Stimulated activated CD4-positive, alpha-beta T cell treated with anti-CD3 and anti-CD28 coated beads, Interleukin-1b, Interleukin-23, amount 100 ng/mL, for 1 hour (primary cell): ENCODE measurements at regions not wholly inside any gene's neighbourhood (a gene's known extent, or its start where the extent isn't known, plus 50 kb on each side); places are given as distances from the start of the nearest gene placed in this dataset.

ENCODE experiments used
- DNase-seq, 2 donors: peaks; one replicate each; pipeline ENCODE4 v3.0.0-alpha.2; 2020; ENCODE audit warnings: low read depth in 2 of 2

- no peak for DNase-seq
These were observed 376.9 kb downstream of the HHIPL2 start for GRCh38 chr1:222171005-222171404.

DNA sequence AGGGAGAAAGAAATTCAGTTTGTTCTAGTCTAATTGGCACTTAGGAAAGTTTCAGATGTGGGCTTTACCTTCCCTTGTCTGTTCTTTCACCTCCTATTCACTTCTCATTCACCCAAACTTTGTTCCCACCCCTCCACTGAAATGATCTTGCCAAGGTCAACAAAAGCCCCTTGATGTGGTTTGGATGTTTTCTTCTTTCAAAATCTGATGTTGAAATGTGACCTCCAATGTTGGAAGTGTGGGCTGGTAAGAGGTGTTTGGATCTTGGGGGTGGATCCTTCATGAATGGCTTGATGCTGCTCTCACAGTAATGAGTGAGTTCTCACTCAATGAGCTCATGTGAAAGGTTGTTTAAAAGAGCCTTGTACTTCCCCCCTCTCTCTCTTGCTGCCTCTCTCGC lies 379.3 kb downstream of the HHIPL2 start:
- no peak for DNase-seq

DNA sequence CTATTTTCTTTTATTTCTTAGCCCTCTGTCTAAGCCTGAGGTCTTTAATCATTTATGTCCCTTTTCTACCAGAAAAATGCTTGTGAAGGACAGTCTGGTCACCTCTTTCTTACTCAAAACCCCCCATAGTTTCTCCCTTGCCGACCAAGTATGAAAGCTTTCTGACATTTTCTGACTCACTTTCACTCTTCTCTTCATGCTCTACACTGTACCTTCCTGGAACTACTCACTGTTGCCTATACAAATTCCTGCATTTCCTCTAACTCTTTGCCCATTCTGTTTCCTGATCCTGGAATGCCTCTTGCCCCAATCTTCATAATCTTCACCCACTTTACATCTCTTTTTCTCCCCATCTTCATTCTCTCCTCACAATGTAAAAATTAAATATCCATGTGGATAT lies 380.0 kb downstream of the HHIPL2 start:
- no peak for DNase-seq

- no peak for DNase-seq
These were observed 380.8 kb downstream of the HHIPL2 start for GRCh38 chr1:222167111-222167510.

- no peak for DNase-seq
These were observed 382.3 kb downstream of the HHIPL2 start for GRCh38 chr1:222165629-222166028.

- no peak for DNase-seq
These were observed 384.0 kb downstream of the HHIPL2 start for GRCh38 chr1:222163895-222164294.

GRCh38 chr1:222161676-222162075 lies 386.2 kb downstream of the HHIPL2 start:
- DNase-seq, result no peak

DNA sequence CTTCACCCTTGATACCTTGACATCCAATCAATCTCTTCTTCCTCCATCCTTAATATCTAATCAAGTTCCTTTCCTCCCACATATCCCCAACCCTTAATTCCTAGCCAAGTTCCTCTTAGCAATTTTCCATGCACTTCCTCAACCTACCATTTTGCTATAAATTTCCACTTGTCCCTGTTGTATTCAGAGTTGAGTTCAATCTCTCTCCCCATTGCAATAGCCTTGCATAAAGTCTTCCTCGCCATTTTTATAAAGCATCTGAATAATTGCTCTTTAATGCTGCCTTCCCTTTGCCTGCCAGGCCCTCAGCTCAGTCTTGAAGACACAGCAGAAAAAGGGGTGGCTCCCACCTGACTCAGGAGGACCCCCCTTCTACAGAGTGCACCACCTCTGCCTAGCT lies 390.3 kb downstream of the HHIPL2 start:
- no peak for DNase-seq

- no peak for DNase-seq
These were observed 398.3 kb upstream of the DUSP10 start for GRCh38 chr1:222140206-222140605.

GRCh38 chr1:222138095-222138494 lies 396.2 kb upstream of the DUSP10 start:
- DNase-seq, result no peak

GRCh38 chr1:222136869-222137268 lies 395.0 kb upstream of the DUSP10 start:
- DNase-seq, result no peak

GRCh38 chr1:222129041-222129440 lies 387.2 kb upstream of the DUSP10 start:
- DNase-seq, result no peak

GRCh38 chr1:222127526-222128152 lies 385.8 kb upstream of the DUSP10 start:
- no peak for DNase-seq

DNA sequence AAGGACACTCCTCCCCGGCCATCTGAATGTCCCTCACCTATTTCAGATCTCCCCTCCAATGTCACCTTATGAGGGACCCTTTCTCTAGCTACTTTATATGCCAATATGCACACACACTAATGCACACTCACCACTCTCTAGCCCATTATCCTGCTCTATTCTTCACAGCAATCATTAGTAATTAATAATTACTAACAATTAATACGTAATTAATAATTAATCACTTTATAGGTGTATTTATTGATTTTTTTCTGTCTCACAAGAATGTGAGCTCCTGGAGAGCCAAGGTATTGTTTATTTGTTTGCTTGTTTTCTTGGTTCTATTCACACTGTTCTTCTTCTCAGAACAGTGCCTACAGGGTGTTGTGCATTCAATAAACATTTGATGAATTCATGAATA lies 385.2 kb upstream of the DUSP10 start:
- no peak for DNase-seq

DNA sequence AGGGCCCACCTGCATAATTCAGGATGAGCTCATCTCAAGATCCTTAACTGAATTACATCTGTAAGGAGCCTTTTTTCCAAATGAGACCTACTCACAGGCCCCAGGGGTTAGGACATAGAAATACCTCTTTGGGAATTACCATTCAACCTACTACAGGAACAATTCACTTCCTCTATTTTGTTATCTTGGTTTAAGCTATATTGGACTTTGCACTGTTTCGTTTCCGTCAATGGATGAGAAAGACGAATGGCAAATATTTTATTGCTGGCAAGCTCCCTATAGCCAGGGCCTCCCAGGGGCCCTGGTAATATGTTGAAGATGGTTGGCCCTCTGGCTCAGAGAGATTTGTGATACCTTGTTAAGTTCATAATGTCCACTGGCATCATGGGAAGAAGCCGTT lies 384.2 kb upstream of the DUSP10 start:
- no peak for DNase-seq

GRCh38 chr1:222124602-222125001 lies 382.7 kb upstream of the DUSP10 start:
- no peak for DNase-seq

GRCh38 chr1:222123111-222123510 lies 381.2 kb upstream of the DUSP10 start:
- no peak for DNase-seq

DNA sequence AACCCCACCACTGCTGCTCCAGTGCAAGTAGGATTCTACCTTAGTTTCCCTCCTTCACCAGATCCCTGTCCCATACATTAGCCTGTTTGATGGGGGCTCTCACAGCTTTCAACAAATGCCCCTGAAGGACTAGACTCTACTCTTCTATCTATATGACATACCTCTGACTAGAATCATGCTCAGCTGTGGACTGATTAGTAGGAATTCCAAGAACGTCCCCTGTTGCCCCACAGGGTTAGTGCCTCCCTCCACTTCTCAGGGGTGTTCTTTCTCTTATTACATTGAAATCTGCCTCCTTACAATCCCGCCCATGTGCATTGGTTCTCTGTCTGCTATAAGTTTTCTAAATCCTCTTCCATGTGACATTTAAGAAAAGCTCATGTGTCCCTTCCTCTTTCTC lies 375.9 kb upstream of the DUSP10 start:
- no peak for DNase-seq

GRCh38 chr1:222114536-222115156 lies 372.8 kb upstream of the DUSP10 start:
- no peak for DNase-seq

DNA sequence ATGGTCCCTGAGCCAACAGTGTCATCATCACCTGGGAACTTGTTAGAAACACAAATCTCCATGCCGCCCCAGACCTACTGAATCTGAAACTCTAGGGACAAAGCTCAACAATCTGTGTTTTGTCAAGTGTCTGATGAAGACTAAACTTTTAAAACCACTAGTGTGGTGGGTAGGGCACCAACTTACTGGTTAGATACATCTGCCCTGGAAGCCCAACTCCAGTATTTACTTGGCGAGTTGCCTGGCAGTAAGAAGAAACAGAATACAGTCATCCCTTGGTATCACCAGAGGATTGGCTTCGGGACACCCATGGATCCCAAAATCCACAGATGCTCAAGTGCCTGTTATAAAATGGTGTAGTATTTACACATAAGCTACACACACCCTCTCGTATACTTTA lies 367.9 kb upstream of the DUSP10 start:
- no peak for DNase-seq

- DNase-seq, result no peak
These were observed 366.1 kb upstream of the DUSP10 start for GRCh38 chr1:222107975-222108374.

- no peak for DNase-seq
These were observed 365.4 kb upstream of the DUSP10 start for GRCh38 chr1:222107267-222107666.

GRCh38 chr1:222106377-222106776 lies 364.5 kb upstream of the DUSP10 start:
- no peak for DNase-seq

DNA sequence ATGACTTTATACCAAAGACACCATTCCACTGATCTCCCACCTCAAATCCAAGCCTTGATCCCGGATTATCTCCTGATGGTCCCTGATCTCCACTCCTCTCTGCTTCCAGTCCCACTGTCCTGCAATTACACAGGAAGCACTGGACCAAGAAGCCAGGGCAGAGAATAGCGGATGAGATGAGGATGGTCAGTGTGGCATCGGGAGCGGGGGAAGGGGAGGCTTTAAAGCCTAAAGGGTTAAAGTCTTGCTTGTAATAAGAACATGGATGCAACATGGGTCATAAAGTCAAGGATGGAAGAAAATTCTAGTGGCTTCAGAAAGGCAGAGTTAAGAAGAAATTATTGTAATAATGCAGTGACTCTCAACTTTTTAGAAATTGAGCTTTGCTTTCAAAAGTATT lies 364.0 kb upstream of the DUSP10 start:
- no peak for DNase-seq
